Activated T-cell treated with anti-CD3 and anti-CD28 coated beads for 48 hours (primary cell): ENCODE measurements at regions not wholly inside any gene's neighbourhood (a gene's known extent, or its start where the extent isn't known, plus 50 kb on each side); places are given as distances from the start of the nearest gene placed in this dataset.
"Not testable (repeated sequence)": the region's sequence is repeated elsewhere in the genome, so short reads cannot be mapped to it uniquely, and the experiment has no call there.

Experiments
- DNase-seq: peaks from one replicate; pipeline ENCODE4 v3.0.0-alpha.2; 2020; ENCODE audit warnings: low read depth

DNA sequence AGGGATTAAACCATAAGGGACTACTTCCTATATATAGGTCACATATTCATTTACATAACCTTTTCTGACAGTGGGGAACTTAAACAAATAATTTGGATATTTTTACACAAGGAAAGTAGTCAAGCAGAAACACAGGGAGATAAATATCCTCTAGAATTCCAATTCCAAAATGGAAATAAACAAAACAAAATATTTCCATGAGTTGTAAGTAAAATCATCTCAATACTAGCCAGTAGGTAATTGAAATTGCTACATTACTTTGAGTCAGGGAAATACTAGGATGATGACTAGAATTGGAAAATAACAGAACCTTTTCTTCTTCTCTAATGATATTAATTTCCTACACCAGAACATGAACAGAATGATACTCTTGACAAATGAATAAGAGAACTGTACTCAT is 1308.1 kb upstream of the GJE1 start:
- no peak for DNase-seq

DNA sequence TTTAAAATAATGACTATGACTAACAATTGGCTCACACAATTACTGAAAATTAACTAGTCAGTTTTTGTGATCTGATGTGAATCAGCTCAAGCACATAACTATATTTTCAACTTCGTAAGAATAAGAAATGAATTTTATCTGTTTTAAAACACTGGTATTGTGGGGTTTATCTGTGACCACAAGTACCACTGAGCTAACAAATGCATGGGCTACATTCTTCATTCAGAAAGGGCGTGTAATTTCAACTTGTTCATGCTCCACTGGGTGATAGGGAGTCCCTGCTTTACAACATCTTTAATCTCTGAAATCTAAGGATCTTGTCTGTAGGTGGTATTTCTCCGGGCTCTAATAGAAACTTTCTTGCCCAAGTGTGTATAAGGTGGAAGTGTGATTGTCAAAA is 1311.5 kb upstream of the GJE1 start:
- no peak for DNase-seq

DNA sequence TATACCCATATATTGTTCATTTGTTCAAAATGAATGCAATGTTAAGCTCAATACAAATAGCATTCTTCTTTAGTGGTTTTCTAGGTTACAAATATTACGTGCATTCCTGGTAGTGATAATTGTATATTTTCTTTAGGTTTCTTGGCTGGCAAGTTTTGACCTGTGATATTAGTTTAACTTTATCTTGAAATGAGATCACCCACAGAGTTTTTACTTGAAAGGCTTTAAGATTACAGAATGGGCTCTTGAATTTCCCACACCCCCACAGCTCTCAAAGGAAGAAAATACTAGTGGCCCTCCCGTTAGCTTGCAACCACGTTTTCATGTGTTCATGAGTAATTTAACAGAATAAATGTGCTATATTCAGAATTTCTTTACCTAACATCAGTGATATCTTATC is 1315.5 kb upstream of the GJE1 start:
- DNase-seq, result no peak

GRCh38 chr6:140816681-140817080 is 1316.0 kb upstream of the GJE1 start:
- DNase-seq, result no peak

DNA sequence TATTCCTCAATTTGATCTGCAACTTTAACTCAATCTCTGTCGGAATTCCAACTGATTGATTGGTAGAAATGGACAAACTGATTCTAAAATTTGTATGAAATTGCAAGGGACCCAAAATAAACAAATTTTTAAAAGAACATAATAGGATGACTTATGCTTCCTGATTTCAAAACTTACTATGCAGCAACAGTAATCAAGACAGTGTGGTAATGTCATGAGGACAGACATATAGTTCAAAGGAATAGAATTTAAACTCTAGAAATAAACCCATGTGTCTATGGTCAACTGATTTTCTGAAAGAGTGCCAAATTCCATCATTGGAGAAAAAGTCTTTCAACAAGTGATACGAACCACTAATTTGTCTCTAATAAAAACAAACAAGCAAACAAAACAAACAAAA is 1320.1 kb upstream of the GJE1 start:
- DNase-seq, result no peak

- no peak for DNase-seq
These were observed 1321.1 kb upstream of the GJE1 start for GRCh38 chr6:140811642-140812041.

- DNase-seq, result no peak
These were observed 1323.0 kb upstream of the GJE1 start for GRCh38 chr6:140809694-140810101.

DNA sequence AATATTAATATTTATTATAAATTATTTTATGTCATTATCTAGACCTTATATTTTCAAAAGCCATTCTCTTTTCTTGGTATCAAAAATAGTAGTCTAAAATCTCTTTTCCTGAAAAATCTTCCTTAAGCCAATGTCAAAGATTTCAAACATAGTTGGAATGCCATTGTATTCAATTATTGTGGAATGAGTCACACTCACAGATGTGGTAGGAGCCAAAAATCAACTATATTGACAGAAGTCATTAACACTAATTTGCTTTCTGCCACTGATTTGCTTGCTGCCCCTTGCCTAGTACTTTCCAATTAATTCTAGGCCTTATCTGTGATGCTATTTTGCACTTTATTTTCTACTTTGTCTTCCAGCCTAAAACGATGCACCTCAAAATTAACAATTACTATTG is 1326.3 kb upstream of the GJE1 start:
- no peak for DNase-seq

DNA sequence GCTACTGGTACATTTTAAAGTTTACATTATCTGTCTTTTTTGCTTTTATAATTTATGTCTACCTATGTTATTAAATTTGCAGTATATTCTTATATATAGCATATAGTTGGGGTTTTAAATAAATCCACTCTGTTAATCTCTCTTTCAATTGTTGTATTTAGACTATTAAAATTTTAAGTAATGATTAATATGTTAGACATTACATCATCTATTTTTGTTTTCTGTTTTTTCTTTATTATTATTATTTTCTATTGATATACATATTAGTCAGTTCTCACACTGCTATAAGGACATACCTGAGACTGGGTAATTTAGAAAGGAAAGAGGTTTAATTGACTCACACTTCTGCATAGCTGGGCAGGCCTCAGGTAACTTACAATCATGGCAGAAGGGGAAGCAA is 1338.2 kb upstream of the GJE1 start:
- DNase-seq, result no peak

DNA sequence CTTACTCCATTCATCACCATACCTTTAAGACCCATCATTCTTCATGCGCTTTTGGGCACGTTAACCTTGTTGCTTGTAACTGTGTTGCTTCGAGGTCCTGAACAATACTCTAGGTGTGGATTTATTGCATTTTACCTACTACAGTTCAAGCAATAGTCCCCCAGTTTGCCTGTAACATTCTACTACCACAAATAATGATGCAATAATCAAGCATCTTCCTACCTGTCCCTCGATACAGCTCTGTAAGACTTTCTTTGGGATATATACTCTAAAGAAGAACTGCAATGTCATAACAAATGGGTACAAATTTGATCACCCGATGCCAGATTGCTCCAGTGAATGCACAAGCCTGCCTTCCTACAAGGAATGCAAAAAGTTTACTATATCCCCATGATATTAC is 1342.6 kb upstream of the GJE1 start:
- no peak for DNase-seq

GRCh38 chr6:140789466-140789865 is 1343.3 kb upstream of the GJE1 start:
- DNase-seq, result no peak

DNA sequence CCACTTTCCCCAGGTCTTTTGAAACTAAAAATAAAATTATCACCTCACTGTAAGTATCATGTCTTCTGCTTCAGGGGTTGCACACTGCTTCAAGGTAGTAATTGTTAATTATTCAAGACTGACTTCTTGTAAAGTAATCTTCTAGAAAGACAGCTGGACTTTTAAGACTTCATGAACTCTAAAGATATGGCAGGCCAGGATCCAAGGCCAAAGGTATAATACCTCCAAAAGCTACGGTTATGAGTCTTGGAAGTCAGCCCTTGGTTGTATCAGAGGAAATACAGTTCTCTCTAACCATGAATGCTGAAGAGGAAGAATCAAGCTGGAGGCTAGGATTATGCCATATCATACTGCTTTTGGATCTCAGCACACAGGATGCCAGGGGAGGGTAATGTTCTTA is 1346.8 kb upstream of the GJE1 start:
- no peak for DNase-seq

DNA sequence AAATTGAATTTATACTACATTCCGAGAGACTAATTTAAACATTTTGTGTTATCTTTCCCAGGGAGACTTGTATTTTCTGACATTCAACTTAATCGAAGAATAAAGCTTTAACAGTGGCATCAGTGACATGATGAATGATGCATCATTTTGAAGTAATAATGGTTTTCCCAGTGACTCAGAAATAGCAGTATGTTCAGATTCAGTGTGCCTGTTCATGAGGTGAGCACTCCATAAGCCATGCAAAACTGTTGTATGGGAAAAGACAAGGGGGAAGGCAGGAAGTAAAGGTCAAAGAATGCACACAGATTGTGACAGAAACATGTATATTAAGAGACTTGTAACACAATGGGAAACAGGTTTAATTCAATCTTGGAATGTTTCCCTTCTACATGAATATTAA is 1348.2 kb upstream of the GJE1 start:
- no peak for DNase-seq

- not testable (repeated sequence) for DNase-seq
These were observed 1349.2 kb upstream of the GJE1 start for GRCh38 chr6:140783504-140783903.

- no peak for DNase-seq
These were observed 1349.8 kb upstream of the GJE1 start for GRCh38 chr6:140782941-140783340.

DNA sequence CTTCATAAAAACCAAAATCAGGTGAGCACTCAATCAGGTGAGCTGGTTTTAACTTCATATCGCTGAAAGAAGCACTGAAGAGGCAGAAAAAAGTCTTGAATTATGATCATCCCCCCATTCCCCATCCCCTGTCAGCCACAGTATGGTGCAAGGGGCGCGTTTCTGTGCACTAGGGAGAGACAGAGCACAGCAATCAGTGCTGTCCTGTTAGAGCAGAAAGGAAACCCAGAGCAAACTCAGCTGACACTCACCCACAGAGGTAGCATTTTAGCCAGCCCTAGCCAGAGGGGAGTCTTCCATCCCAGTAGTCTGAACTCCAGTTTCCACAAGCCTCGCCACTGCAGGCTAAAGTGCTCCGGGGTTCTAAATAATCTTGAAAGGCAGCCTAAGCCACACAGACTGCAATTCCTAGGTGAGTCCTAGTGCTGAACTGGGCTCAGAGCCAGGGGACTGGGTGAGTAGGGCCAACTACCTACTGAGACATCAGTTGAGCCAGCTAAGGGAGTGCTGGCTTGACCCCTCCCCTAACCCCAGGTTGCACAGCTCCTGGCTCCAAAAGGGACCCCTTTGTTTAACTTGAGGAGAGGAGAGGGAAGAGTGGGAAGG is 1352.6 kb upstream of the GJE1 start:
- no peak for DNase-seq

DNA sequence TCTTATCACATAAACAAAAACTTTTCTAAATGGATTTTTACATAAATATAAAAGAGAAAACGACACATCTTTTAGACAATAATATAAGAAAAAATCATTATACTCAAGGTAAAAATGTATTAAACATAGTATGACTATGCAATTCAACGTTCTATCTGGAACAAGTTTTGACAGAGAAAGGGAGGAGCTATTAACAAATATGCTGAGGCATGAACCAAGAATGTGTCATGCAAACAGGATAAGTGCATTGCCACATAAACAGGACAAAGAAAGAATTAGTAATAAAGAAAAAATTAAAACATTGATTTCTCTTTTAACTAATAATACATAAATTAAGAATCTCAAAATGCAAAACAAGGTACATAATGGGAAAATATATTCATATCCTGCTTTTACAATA is 1353.4 kb upstream of the GJE1 start:
- DNase-seq, result no peak

DNA sequence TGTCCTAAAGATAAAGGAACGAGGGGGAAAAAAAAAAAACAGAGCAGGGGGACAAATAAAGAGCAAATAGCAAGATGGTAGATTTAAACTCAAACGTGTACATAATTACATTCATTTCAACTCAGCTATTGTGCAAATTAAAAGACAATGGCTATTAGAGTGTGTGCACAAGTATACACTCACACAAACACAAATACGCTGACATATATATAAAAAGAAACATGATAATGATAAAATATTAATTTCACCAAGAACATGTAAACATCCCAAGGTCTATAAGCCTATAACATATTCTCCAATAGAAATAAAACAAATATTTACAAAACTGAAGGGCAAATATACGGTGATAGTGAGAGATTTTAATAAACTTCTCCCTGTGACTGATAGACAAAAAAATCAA is 1354.9 kb upstream of the GJE1 start:
- no peak for DNase-seq

DNA sequence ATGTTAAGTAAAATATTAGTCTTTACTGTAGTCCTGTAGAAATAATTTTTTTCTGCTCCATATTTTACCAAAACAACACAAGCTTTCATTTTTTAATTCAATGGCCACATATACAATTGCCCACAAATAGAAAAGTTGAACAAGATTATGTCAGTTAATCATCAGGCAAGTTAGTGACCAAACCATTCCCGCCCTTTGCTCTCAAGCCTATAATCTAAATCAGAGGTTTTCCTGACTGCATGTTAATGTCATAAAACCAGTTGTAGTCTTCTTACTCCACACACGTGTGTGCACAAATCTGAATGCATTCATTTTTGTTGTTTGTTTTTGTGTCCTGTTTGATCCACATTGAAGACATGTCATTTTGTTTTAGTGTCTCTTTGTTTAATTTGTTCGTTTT is 1357.7 kb upstream of the GJE1 start:
- DNase-seq, result no peak

- no peak for DNase-seq
These were observed 1358.6 kb upstream of the GJE1 start for GRCh38 chr6:140774080-140774505.

DNA sequence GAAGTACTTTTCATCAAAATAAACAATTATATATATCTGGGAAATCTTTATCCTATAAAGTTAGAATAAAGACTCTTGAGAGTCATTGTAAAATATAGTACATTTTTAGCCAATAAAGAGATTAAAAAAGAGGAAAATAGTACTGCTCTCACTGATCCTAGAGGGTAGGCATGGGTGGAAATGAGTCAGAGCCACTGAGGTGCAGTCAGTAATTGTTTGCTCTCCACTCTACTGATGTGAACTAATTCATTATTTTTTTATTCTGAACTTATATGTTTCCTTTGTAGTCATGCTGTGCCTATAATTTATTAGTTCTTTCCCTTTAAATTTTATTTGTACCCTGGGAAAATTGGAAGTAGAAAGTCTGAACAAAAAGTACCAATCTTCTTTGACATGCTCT is 1359.4 kb upstream of the GJE1 start:
- no peak for DNase-seq

DNA sequence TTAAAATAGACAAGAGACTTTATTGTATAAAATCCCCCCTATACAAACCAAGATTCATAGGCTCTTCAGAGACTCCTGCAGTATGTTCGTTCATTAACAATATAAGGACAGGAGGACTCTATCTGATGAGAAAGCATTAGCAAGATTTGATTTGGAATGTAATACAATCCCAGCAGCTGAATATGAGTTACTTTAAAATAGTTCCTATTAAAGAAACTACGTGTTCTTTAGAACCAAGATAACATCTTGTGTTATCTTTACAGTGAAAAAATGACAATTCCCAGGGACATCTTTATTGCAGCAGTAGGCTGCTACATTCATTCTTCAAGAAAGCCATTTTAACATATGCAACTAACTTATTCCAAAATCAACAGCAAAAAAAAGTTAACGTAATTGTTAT is 1360.1 kb upstream of the GJE1 start:
- no peak for DNase-seq

GRCh38 chr6:140768133-140768532 is 1364.6 kb upstream of the GJE1 start:
- DNase-seq, result no peak

DNA sequence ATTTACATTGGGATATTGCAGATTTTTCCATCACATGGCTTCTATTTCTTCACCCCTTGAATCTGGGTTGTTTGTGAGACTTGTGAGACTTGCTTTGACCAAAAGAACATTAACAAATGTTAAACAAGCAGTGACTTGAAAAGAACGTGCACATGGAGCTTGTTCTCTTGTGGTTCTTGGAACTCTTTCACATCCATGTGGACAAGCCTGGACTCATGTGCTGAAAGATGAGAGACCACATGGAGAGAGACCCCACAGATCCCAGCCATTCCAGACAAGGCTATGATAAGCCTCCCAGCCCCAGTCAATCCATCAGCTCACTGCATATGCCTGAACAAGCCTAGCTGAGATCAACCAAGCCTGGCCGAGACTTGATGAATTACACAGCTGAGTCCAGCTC is 1365.7 kb upstream of the GJE1 start:
- DNase-seq, result no peak
